IPS-18a (cell line): ENCODE measurements at regions not wholly inside any gene's neighbourhood (a gene's known extent, or its start where the extent isn't known, plus 50 kb on each side); places are given as distances from the start of the nearest gene placed in this dataset.
"Not testable (repeated sequence)": the region's sequence is repeated elsewhere in the genome, so short reads cannot be mapped to it uniquely, and the experiment has no call there.

Source experiments
- H3K27ac ChIP-seq: one replicate; pipeline ENCODE4 v1.5.1; 2013; ENCODE audit warnings: low read length
- H3K27me3 ChIP-seq: one replicate; pipeline ENCODE4 v1.6.1; 2013; ENCODE audit warnings: mild to moderate bottlenecking, low read length; ENCODE audit not compliant: control insufficient read depth, insufficient read depth
- H3K36me3 ChIP-seq: one replicate; pipeline ENCODE4 v1.6.1; 2013; ENCODE audit warnings: low read depth, low read length; ENCODE audit not compliant: control insufficient read depth
- H3K4me1 ChIP-seq: one replicate; pipeline ENCODE4 v1.6.1; 2013; ENCODE audit warnings: low read depth, low read length; ENCODE audit not compliant: control insufficient read depth
- H3K4me3 ChIP-seq: one replicate; pipeline ENCODE4 v1.5.1; 2013; ENCODE audit warnings: low read length
- H3K9ac ChIP-seq: one replicate; pipeline ENCODE4 v1.6.1; 2013; ENCODE audit warnings: mild to moderate bottlenecking, low read length, moderate library complexity
- H3K9me3 ChIP-seq: one replicate; pipeline ENCODE4 v1.6.1; 2013; ENCODE audit warnings: low read depth, low read length; ENCODE audit not compliant: control insufficient read depth

DNA sequence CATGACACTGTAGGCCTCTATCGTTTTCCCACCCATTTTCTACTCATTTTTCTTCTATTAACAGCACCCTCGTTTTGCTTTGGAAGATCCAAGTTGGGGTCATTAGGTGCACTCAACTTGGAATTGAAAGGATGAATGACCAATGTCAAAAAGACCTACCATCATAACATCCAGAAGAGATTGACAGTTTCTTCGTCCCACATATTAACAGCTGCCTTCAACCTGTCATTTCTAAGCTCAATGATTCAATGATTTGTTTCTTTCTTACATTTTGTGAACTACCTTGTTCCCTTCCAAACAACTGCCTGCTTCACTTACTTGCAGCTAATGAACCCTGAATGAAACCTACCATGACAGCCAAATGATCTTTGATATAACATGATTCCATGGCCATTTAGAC, 224.0 kb upstream of the KCNH7 start:
- no peaks in the 10 kb centered on the region for H3K36me3 ChIP-seq
- no peaks in the 10 kb centered on the region for H3K4me1 ChIP-seq
- no peak overlapping the region for H3K9ac ChIP-seq
- H3K27ac ChIP-seq, result no peak overlapping the region
- H3K4me3 ChIP-seq, result no peak overlapping the region
- no peaks in the 10 kb centered on the region for H3K9me3 ChIP-seq
- H3K27me3 ChIP-seq, result no peaks in the 10 kb centered on the region

- Histone ChIP-seq H3K9ac (no peak overlapping the region), H3K36me3 (no peaks in the 10 kb centered on the region), H3K27ac (no peak overlapping the region), H3K4me1 (no peaks in the 10 kb centered on the region), H3K27me3 (no peaks in the 10 kb centered on the region), H3K4me3 (no peak overlapping the region), H3K9me3 (no peaks in the 10 kb centered on the region)
Observed at GRCh38 chr2:163046615-163047014, 208.0 kb upstream of the KCNH7 start.

GRCh38 chr2:163045830-163046229, 207.3 kb upstream of the KCNH7 start:
- H3K9me3 ChIP-seq, result no peaks in the 10 kb centered on the region
- no peak overlapping the region for H3K27ac ChIP-seq
- no peak overlapping the region for H3K9ac ChIP-seq
- no peak overlapping the region for H3K4me3 ChIP-seq
- no peaks in the 10 kb centered on the region for H3K27me3 ChIP-seq
- H3K36me3 ChIP-seq, result no peaks in the 10 kb centered on the region
- H3K4me1 ChIP-seq, result no peaks in the 10 kb centered on the region

- no peaks in the 10 kb centered on the region for H3K27me3 ChIP-seq
- H3K4me1 ChIP-seq, result no peaks in the 10 kb centered on the region
- H3K27ac ChIP-seq, result no peak overlapping the region
- no peaks in the 10 kb centered on the region for H3K36me3 ChIP-seq
- no peak overlapping the region for H3K9ac ChIP-seq
- no peak overlapping the region for H3K4me3 ChIP-seq
- H3K9me3 ChIP-seq, result no peaks in the 10 kb centered on the region
Observed at GRCh38 chr2:163044114-163044513, 205.5 kb upstream of the KCNH7 start.

GRCh38 chr2:163043201-163043600, 204.6 kb upstream of the KCNH7 start:
- no peaks in the 10 kb centered on the region for H3K27me3 ChIP-seq
- H3K36me3 ChIP-seq, result no peaks in the 10 kb centered on the region
- no peak overlapping the region for H3K9ac ChIP-seq
- no peaks in the 10 kb centered on the region for H3K4me1 ChIP-seq
- H3K4me3 ChIP-seq, result no peak overlapping the region
- H3K27ac ChIP-seq, result no peak overlapping the region
- H3K9me3 ChIP-seq, result no peaks in the 10 kb centered on the region

DNA sequence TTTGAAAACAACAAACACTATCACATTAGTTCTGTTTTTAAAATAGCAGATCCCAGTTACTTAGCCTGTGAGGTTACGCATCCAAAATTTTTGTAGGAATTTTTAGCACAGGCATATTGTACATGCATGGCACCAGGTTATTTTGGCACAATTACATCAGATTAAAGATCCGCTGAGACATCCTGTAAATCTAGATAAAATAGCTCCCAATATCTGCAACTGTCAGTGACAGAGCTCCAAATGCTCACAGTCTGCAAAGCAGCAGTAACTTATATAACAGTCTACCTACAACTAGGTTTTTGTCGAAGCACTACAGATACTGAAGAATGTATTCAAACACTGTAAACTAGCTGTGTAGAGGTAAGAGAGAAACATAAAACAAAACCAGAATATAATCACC, 200.7 kb upstream of the KCNH7 start:
- Histone ChIP-seq H3K36me3 (no peaks in the 10 kb centered on the region), H3K27ac (no peak overlapping the region), H3K4me1 (no peaks in the 10 kb centered on the region), H3K4me3 (no peak overlapping the region), H3K9ac (no peak overlapping the region), H3K27me3 (no peaks in the 10 kb centered on the region), H3K9me3 (no peaks in the 10 kb centered on the region)

DNA sequence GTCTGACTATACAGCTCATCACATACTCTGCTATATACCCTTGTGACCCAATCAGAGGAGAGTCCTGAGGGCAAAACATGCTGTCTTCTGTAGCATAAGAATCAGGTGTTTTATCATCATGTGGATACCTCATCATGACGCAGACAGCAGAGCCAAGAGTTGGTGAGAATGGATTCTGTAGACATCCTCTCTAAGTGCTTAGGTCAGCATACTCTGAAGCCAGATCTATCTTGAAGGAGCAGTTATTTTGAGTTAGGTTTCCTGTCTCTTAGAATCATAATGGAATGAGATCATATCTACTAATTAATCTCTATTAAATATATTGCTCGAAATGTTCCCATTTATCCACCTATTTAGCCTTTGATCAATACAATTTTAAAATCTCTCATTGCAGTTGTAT, 190.2 kb upstream of the KCNH7 start:
- Histone ChIP-seq H3K4me3 (no peak overlapping the region), H3K4me1 (no peaks in the 10 kb centered on the region), H3K9me3 (no peaks in the 10 kb centered on the region), H3K27me3 (no peaks in the 10 kb centered on the region), H3K9ac (no peak overlapping the region), H3K36me3 (no peaks in the 10 kb centered on the region), H3K27ac (no peak overlapping the region)

DNA sequence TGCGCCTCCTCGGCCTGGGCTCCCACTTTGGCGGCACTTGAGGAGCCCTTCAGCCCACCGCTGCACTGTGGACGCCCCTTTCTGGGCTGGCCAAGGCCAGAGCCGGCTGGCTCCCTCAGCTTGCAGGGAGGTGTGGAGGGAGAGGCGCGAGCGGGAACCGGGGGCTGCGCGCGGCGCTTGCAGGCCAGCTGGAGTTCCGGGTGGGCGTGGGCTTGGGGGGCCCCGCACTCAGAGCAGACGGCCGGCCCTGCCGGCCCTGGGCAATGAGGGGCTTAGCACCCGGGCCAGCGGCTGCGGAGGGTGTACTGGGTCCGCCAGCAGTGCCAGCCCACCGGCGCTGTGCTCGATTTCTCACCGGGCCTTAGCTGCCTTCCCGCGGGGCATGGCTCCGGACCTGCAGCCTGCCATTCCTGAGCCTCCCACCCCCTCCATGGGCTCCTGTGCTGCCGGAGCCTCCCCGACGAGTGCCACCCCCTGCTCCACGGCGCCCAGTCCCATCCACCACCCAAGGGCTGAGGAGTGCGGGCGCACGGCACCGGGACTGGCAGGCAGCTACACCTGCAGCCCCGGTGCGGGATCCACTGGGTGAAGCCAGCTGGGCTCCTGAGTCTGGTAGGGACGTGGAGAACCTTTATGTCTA, 187.7 kb upstream of the KCNH7 start:
- not testable (repeated sequence) for H3K9ac ChIP-seq, H3K4me3 ChIP-seq, H3K27me3 ChIP-seq, H3K36me3 ChIP-seq, H3K9me3 ChIP-seq, H3K27ac ChIP-seq, H3K4me1 ChIP-seq

DNA sequence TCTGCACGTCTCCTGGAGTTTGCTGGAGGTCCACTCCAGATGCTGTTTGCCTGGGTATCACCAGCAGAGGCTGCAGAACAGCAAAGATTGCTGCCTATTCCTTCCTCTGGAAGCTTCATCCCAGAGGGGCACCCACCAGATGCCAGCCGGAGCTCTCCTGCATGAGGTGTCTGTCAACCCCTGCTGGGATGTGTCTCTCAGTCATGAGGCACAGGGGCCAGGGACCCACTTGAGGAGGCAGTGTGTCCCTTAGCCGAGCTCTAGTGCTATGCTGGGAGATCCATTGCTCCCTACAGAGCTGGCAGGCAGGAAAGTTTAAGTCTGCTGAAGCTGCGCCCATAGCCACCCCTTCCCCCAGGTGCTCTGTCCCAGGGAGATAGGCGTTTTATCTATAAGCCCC, 178.3 kb upstream of the KCNH7 start:
- not testable (repeated sequence) for H3K27me3 ChIP-seq, H3K9me3 ChIP-seq, H3K27ac ChIP-seq, H3K4me1 ChIP-seq, H3K9ac ChIP-seq, H3K4me3 ChIP-seq, H3K36me3 ChIP-seq

- no peak overlapping the region for H3K27ac ChIP-seq
- no peak overlapping the region for H3K4me3 ChIP-seq
- H3K9me3 ChIP-seq, result no peaks in the 10 kb centered on the region
- no peaks in the 10 kb centered on the region for H3K27me3 ChIP-seq
- no peak overlapping the region for H3K9ac ChIP-seq
- no peaks in the 10 kb centered on the region for H3K36me3 ChIP-seq
- no peaks in the 10 kb centered on the region for H3K4me1 ChIP-seq
Observed at GRCh38 chr2:163011000-163011399, 172.4 kb upstream of the KCNH7 start.

GRCh38 chr2:163008642-163009041, 170.1 kb upstream of the KCNH7 start:
- H3K27me3 ChIP-seq, result no peaks in the 10 kb centered on the region
- H3K4me3 ChIP-seq, result no peak overlapping the region
- H3K4me1 ChIP-seq, result no peaks in the 10 kb centered on the region
- H3K9ac ChIP-seq, result no peak overlapping the region
- H3K27ac ChIP-seq, result no peak overlapping the region
- no peaks in the 10 kb centered on the region for H3K9me3 ChIP-seq
- no peaks in the 10 kb centered on the region for H3K36me3 ChIP-seq

- Histone ChIP-seq H3K4me1 (no peaks in the 10 kb centered on the region), H3K27me3 (no peaks in the 10 kb centered on the region), H3K4me3 (no peak overlapping the region), H3K9ac (no peak overlapping the region), H3K9me3 (no peaks in the 10 kb centered on the region), H3K27ac (no peak overlapping the region), H3K36me3 (no peaks in the 10 kb centered on the region)
Observed at GRCh38 chr2:162994718-162995117, 156.2 kb upstream of the KCNH7 start.
